ENCODE measurements at regions not wholly inside any gene's neighbourhood (a gene's known extent, or its start where the extent isn't known, plus 50 kb on each side); places are given as distances from the start of the nearest gene placed in this dataset.

- no peak overlapping the region for H2BK5ac ChIP-seq (ENCODE audit: low read depth, low read length, poor library complexity)
Observed at GRCh38 chr9:129455151-129455995, 165.5 kb downstream of the C9orf50 start.

GRCh38 chr9:129454467-129455067, 166.3 kb downstream of the C9orf50 start:
- no peak for DNase-seq
- no peak overlapping the region for H3K23ac ChIP-seq (ENCODE audit: low read length)
- H3K14ac ChIP-seq (ENCODE audit: low read length) = no peak overlapping the region
- no peak overlapping the region for H2BK5ac ChIP-seq (ENCODE audit: low read depth, low read length, poor library complexity)
- H3K4me1 ChIP-seq (ENCODE audit: control insufficient read depth in 1 of 2, insufficient read depth in 2 of 2, low read length in 2 of 2) = peaks cover 23 to 24% of the 10 kb centered on the region in 2 experiments
- H3K9me3 ChIP-seq (ENCODE audit: insufficient read depth, low read depth, low read length) = no peaks in the 10 kb centered on the region
- no peaks in the 10 kb centered on the region for H3K27me3 ChIP-seq (ENCODE audit: insufficient read depth, low read length)
- no peak overlapping the region for H4K12ac ChIP-seq (ENCODE audit: low read depth, low read length)
- no peak overlapping the region for H4K91ac ChIP-seq (ENCODE audit: low read depth, low read length)
- H3K4me3 ChIP-seq (ENCODE audit: low read depth, low read length) = no peak overlapping the region
- no peak overlapping the region for H3K4ac ChIP-seq (ENCODE audit: low read depth, low read length)
- H3K27ac ChIP-seq (ENCODE audit: low read depth, low read length) = no peak overlapping the region
- no peaks in the 10 kb centered on the region for H3K36me3 ChIP-seq (ENCODE audit: control insufficient read depth in 1 of 2, insufficient read depth in 2 of 2, low read length in 2 of 2)
- H2BK120ac ChIP-seq (ENCODE audit: insufficient read depth, low read length, poor library complexity) = no peak overlapping the region
- no peak overlapping the region for H3K9ac ChIP-seq (ENCODE audit: low read length)
- no peak overlapping the region for H3K18ac ChIP-seq (ENCODE audit: low read length)
- no peak overlapping the region for H4K8ac ChIP-seq (ENCODE audit: low read depth, low read length)
- H3K79me1 ChIP-seq (ENCODE audit: low read length) = peaks cover 26% of the 10 kb centered on the region
- WGBS (ENCODE audit: extremely low coverage, insufficient coverage, insufficient read length) = no CpG with 5 or more reads among the region's 8 CpGs
- H3K4me2 ChIP-seq (ENCODE audit: low read length) = no peak overlapping the region
- peaks cover 3% of the 10 kb centered on the region for H3K79me2 ChIP-seq (ENCODE audit: control insufficient read depth, insufficient read depth, low read length, poor library complexity)
- H2AK5ac ChIP-seq (ENCODE audit: low read length) = no peak overlapping the region
- H2BK12ac ChIP-seq (ENCODE audit: low read length) = no peak overlapping the region
- H2AFZ ChIP-seq (ENCODE audit: insufficient read depth, low read length, poor library complexity) = no peak overlapping the region

More at GRCh38 chr9:129455151-129455995, 165.5 kb downstream of the C9orf50 start:
- Histone ChIP-seq H3K79me1 (ENCODE audit: low read length) (peaks cover 30% of the 10 kb centered on the region), H3K79me2 (ENCODE audit: control insufficient read depth, insufficient read depth, low read length, poor library complexity) (peaks cover 6% of the 10 kb centered on the region), H3K4me3 (ENCODE audit: low read depth, low read length) (no peak overlapping the region), H4K8ac (ENCODE audit: low read depth, low read length) (no peak overlapping the region), H3K36me3 (ENCODE audit: control insufficient read depth in 1 of 2, insufficient read depth in 2 of 2, low read length in 2 of 2) (no peaks in the 10 kb centered on the region), H3K4me2 (ENCODE audit: low read length) (no peak overlapping the region), H3K27ac (ENCODE audit: low read depth, low read length) (no peak overlapping the region), H4K12ac (ENCODE audit: low read depth, low read length) (no peak overlapping the region), H3K18ac (ENCODE audit: low read length) (no peak overlapping the region), H2AK5ac (ENCODE audit: low read length) (no peak overlapping the region), H2AFZ (ENCODE audit: insufficient read depth, low read length, poor library complexity) (no peak overlapping the region), H3K9ac (ENCODE audit: low read length) (no peak overlapping the region), H3K9me3 (ENCODE audit: insufficient read depth, low read depth, low read length) (no peaks in the 10 kb centered on the region), H3K14ac (ENCODE audit: low read length) (no peak overlapping the region), H3K4ac (ENCODE audit: low read depth, low read length) (no peak overlapping the region), H3K27me3 (ENCODE audit: insufficient read depth, low read length) (no peaks in the 10 kb centered on the region), H3K23ac (ENCODE audit: low read length) (no peak overlapping the region), H4K91ac (ENCODE audit: low read depth, low read length) (no peak overlapping the region), H2BK12ac (ENCODE audit: low read length) (peak overlapping the region; percentile 47), H2BK120ac (ENCODE audit: insufficient read depth, low read length, poor library complexity) (no peak overlapping the region), H3K4me1 (ENCODE audit: control insufficient read depth in 1 of 2, insufficient read depth in 2 of 2, low read length in 2 of 2) (peaks cover 27 to 29% of the 10 kb centered on the region in 2 experiments)
- no peak for DNase-seq
- WGBS (ENCODE audit: extremely low coverage, insufficient coverage, insufficient read length) = no CpG with 5 or more reads among the region's 20 CpGs

- H3K4ac ChIP-seq (ENCODE audit: low read depth, low read length) = no peak overlapping the region
- H2AFZ ChIP-seq (ENCODE audit: insufficient read depth, low read length, poor library complexity) = no peak overlapping the region
- no peak overlapping the region for H3K9ac ChIP-seq (ENCODE audit: low read length)
- no peak overlapping the region for H4K8ac ChIP-seq (ENCODE audit: low read depth, low read length)
- H3K79me1 ChIP-seq (ENCODE audit: low read length) = peaks cover 18% of the 10 kb centered on the region
- no peak overlapping the region for H3K4me2 ChIP-seq (ENCODE audit: low read length)
- H2BK120ac ChIP-seq (ENCODE audit: insufficient read depth, low read length, poor library complexity) = no peak overlapping the region
- no peak overlapping the region for H4K12ac ChIP-seq (ENCODE audit: low read depth, low read length)
- H3K18ac ChIP-seq (ENCODE audit: low read length) = no peak overlapping the region
- peaks cover 2% of the 10 kb centered on the region for H3K9me3 ChIP-seq (ENCODE audit: insufficient read depth, low read depth, low read length)
- no peak overlapping the region for H2BK12ac ChIP-seq (ENCODE audit: low read length)
- H3K14ac ChIP-seq (ENCODE audit: low read length) = no peak overlapping the region
- H2AK5ac ChIP-seq (ENCODE audit: low read length) = no peak overlapping the region
- H3K4me3 ChIP-seq (ENCODE audit: low read depth, low read length) = no peak overlapping the region
- H3K4me1 ChIP-seq (ENCODE audit: control insufficient read depth in 1 of 2, insufficient read depth in 2 of 2, low read length in 2 of 2) = peaks cover 15 to 17% of the 10 kb centered on the region in 2 experiments
- peaks cover 2% of the 10 kb centered on the region for H3K79me2 ChIP-seq (ENCODE audit: control insufficient read depth, insufficient read depth, low read length, poor library complexity)
- H3K23ac ChIP-seq (ENCODE audit: low read length) = no peak overlapping the region
- no peak overlapping the region for H3K27ac ChIP-seq (ENCODE audit: low read depth, low read length)
- no peaks in the 10 kb centered on the region for H3K27me3 ChIP-seq (ENCODE audit: insufficient read depth, low read length)
- no peak overlapping the region for H2BK5ac ChIP-seq (ENCODE audit: low read depth, low read length, poor library complexity)
- no peaks in the 10 kb centered on the region for H3K36me3 ChIP-seq (ENCODE audit: control insufficient read depth in 1 of 2, insufficient read depth in 2 of 2, low read length in 2 of 2)
- H4K91ac ChIP-seq (ENCODE audit: low read depth, low read length) = no peak overlapping the region
- DNase-seq = no peak
Observed at GRCh38 chr9:129453734-129454133, 167.2 kb downstream of the C9orf50 start.

- Histone ChIP-seq H4K8ac (ENCODE audit: low read depth, low read length) (peak overlapping the region; percentile 60), H3K23ac (ENCODE audit: low read length) (no peak overlapping the region), H3K14ac (ENCODE audit: low read length) (peak overlapping the region; percentile 53), H3K27ac (ENCODE audit: low read depth, low read length) (no peak overlapping the region), H4K91ac (ENCODE audit: low read depth, low read length) (peak overlapping the region; percentile 41), H3K4ac (ENCODE audit: low read depth, low read length) (peak overlapping the region; percentile 36), H3K4me2 (ENCODE audit: low read length) (no peak overlapping the region), H3K9me3 (ENCODE audit: insufficient read depth, low read depth, low read length) (peaks cover 3% of the 10 kb centered on the region), H4K12ac (ENCODE audit: low read depth, low read length) (peak overlapping the region; percentile 39), H2BK120ac (ENCODE audit: insufficient read depth, low read length, poor library complexity) (peak overlapping the region; percentile 65), H3K79me2 (ENCODE audit: control insufficient read depth, insufficient read depth, low read length, poor library complexity) (peaks cover 2% of the 10 kb centered on the region), H3K79me1 (ENCODE audit: low read length) (peaks cover 14% of the 10 kb centered on the region), H2BK12ac (ENCODE audit: low read length) (peak overlapping the region; percentile 89), H3K4me3 (ENCODE audit: low read depth, low read length) (no peak overlapping the region), H2AFZ (ENCODE audit: insufficient read depth, low read length, poor library complexity) (peak overlapping the region; percentile 6), H3K4me1 (ENCODE audit: control insufficient read depth in 1 of 2, insufficient read depth in 2 of 2, low read length in 2 of 2) (peaks cover 14 to 17% of the 10 kb centered on the region in 2 experiments), H3K36me3 (ENCODE audit: control insufficient read depth in 1 of 2, insufficient read depth in 2 of 2, low read length in 2 of 2) (no peaks in the 10 kb centered on the region), H2AK5ac (ENCODE audit: low read length) (peak overlapping the region; percentile 34), H3K27me3 (ENCODE audit: insufficient read depth, low read length) (no peaks in the 10 kb centered on the region), H3K18ac (ENCODE audit: low read length) (peak overlapping the region; percentile 73), H2BK5ac (ENCODE audit: low read depth, low read length, poor library complexity) (peak overlapping the region; percentile 36), H3K9ac (ENCODE audit: low read length) (no peak overlapping the region)
- no CpG with 5 or more reads among the region's 10 CpGs for WGBS (ENCODE audit: extremely low coverage, insufficient coverage, insufficient read length)
- DNase-seq = no peak
Observed at GRCh38 chr9:129451669-129452068, 169.2 kb downstream of the C9orf50 start.
